ENCODE measurements at regions not wholly inside any gene's neighbourhood (a gene's known extent, or its start where the extent isn't known, plus 50 kb on each side); places are given as distances from the start of the nearest gene placed in this dataset.

DNA sequence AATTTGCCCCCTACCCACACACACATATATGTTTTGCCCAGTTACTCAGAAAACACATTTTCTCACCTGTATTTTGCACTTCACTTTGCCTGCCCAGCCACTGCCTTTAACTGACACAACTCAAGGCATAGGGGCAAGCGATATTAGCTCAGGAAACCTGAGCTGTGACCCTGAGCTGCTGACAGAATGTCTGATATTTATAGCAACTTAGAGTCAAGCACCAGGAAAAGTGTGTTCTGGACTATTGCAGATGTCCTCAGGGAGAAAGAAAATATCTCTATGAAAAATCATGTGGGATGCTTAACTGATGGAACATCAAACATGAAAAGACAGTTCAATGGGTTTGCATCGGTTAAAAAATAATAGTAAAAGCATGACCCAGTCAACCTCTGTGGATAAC, 63.9 kb upstream of the SLC35C1 start:
- TF ChIP-seq ZNF615 (CRISPR knock-in tag; IDR thresholded peaks at IDR 0.05; ENCODE audit: borderline replicate concordance) (no peak), NR2F2 (IDR thresholded peaks at IDR 0.05; ENCODE audit: borderline replicate concordance, low read depth) (no peak), POLR2A (IDR thresholded peaks at IDR 0.05; ENCODE audit: insufficient read depth in 1 of 2, low read depth in 2 of 2, low read length in 2 of 2) (no peak), SIX4 (CRISPR knock-in tag; IDR thresholded peaks at IDR 0.05) (no peak), MYC (CRISPR knock-in tag; IDR thresholded peaks at IDR 0.05; ENCODE audit: borderline replicate concordance) (no peak)
- TF ChIP-seq, protein P1, sequence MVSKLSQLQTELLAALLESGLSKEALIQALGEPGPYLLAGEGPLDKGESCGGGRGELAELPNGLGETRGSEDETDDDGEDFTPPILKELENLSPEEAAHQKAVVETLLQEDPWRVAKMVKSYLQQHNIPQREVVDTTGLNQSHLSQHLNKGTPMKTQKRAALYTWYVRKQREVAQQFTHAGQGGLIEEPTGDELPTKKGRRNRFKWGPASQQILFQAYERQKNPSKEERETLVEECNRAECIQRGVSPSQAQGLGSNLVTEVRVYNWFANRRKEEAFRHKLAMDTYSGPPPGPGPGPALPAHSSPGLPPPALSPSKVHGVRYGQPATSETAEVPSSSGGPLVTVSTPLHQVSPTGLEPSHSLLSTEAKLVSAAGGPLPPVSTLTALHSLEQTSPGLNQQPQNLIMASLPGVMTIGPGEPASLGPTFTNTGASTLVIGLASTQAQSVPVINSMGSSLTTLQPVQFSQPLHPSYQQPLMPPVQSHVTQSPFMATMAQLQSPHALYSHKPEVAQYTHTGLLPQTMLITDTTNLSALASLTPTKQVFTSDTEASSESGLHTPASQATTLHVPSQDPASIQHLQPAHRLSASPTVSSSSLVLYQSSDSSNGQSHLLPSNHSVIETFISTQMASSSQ (IDR thresholded peaks at IDR 0.05; ENCODE audit: low read depth), result no peak
- TF ChIP-seq, protein P1 (CRISPR knock-in tag; IDR thresholded peaks at IDR 0.05; ENCODE audit: borderline replicate concordance), result no peak
- TF ChIP-seq, protein P2, sequence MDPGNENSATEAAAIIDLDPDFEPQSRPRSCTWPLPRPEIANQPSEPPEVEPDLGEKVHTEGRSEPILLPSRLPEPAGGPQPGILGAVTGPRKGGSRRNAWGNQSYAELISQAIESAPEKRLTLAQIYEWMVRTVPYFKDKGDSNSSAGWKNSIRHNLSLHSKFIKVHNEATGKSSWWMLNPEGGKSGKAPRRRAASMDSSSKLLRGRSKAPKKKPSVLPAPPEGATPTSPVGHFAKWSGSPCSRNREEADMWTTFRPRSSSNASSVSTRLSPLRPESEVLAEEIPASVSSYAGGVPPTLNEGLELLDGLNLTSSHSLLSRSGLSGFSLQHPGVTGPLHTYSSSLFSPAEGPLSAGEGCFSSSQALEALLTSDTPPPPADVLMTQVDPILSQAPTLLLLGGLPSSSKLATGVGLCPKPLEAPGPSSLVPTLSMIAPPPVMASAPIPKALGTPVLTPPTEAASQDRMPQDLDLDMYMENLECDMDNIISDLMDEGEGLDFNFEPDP (CRISPR knock-in tag; conservative IDR thresholded peaks at IDR 0.05), result no peak
- TF ChIP-seq, protein P3, sequence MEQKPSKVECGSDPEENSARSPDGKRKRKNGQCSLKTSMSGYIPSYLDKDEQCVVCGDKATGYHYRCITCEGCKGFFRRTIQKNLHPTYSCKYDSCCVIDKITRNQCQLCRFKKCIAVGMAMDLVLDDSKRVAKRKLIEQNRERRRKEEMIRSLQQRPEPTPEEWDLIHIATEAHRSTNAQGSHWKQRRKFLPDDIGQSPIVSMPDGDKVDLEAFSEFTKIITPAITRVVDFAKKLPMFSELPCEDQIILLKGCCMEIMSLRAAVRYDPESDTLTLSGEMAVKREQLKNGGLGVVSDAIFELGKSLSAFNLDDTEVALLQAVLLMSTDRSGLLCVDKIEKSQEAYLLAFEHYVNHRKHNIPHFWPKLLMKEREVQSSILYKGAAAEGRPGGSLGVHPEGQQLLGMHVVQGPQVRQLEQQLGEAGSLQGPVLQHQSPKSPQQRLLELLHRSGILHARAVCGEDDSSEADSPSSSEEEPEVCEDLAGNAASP (CRISPR knock-in tag; IDR thresholded peaks at IDR 0.05; ENCODE audit: borderline replicate concordance), result no peak
